ENCODE measurements at regions not wholly inside any gene's neighbourhood (a gene's known extent, or its start where the extent isn't known, plus 50 kb on each side); places are given as distances from the start of the nearest gene placed in this dataset.
"Not testable (repeated sequence)": the region's sequence is repeated elsewhere in the genome, so short reads cannot be mapped to it uniquely, and the experiment has no call there.

GRCh38 chr11:42417691-42418090 is 894.1 kb upstream of the API5 start:
- in situ Hi-C loops (cut with HindIII; ENCODE audit: low sequenced_read_pairs): no loop called here

DNA sequence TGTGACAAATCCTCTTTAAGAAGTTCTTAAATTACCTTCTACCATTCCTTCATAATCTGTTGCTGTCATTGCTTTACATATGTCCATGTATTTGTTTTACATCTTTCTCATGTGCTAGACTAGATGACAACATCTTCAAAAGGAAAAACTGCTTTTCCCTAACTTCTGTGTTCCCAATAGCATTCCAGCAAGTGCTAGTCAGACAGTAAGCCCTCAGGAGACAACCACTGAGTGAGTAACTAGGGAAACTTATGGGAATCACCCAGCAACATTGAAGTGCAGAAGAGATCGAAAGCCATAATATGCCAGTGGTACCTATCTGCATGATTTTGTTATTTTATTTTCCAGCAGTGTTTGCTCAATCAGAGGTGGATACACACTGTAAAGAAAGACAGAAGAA is 889.7 kb upstream of the API5 start:
- in situ Hi-C loops (cut with HindIII; ENCODE audit: low sequenced_read_pairs): no loop called here

DNA sequence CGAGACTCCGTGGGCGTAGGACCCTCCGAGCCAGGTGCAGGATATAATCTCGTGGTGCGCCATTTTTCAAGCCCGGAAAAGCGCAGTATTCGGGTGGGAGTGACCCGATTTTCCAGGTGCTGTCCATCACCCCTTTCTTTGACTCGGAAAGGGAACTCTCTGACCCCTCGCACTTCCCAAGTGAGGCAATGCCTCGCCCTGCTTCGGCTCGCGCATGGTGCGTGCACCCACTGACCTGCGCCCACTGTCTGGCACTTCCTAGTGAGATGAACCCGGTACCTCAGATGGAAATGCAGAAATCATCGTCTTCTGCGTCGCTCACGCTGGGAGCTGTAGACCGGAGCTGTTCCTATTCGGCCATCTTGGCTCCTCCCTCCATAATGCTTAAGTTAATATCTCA is 876.9 kb upstream of the API5 start:
- in situ Hi-C loops (cut with HindIII; ENCODE audit: low sequenced_read_pairs): not testable (repeated sequence)

DNA sequence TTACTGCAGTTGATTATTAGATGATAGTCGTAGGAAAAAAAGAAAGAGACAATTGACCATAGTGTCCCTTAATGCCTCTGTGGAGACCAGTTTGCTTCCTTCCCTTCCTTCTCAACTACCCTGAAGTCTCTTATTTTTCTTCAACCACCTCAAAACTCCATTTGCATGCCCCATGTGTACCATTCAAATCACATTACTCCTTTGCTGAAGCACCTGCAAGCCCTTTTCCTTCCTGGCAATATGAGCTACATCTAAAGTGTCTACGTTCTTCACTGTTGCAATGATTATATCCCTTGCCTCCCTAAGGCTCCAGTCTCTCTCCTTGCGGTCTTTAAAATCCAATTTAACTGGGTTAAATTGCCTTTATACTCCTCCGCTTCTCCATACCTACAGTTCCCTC is 867.4 kb upstream of the API5 start:
- in situ Hi-C loops (cut with HindIII; ENCODE audit: low sequenced_read_pairs): no loop called here

- in situ Hi-C loops (cut with HindIII; ENCODE audit: low sequenced_read_pairs): no loop called here
Measured at GRCh38 chr11:42462558-42463310, 849.1 kb upstream of the API5 start.

DNA sequence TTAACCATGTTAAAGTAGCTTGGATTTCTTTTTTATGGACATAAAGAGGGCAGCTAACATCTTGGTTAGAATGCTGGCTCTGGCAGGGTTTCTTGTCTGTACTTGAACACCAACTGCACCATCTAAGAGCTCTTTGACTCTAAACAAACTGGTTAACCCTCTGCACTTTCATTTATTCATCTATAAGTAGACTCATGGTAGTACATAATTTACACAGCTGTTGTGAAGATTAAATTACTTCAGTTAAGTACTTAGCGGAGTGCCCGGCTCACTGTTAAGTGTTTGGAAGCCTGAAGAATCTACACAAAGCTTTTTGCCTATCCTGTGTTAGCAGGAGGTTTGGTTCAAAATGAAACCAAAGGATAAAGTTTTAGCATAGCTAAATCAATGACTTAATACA is 846.2 kb upstream of the API5 start:
- in situ Hi-C loops (cut with HindIII; ENCODE audit: low sequenced_read_pairs): no loop called here

- in situ Hi-C loops (cut with HindIII; ENCODE audit: low sequenced_read_pairs): no loop called here
Measured at GRCh38 chr11:42473106-42473505, 838.7 kb upstream of the API5 start.

DNA sequence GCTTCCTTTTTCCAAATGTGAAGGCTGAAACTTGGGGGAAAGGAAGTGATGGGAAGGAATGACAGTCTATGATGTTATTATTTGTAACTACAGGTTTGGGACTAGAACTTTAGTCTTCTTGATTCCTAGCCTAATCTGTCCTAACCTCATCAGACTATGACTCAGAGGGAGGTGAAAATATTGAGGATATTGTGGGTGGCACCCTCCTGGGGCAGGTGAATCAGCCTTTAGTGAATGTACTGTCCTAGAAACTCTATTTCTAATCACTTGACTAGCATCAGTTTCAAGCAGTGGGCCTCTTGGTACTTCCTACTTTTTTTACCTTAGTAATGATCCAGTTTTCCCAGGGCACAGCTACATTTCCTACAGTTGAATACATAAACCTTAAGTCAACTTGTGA is 829.0 kb upstream of the API5 start:
- in situ Hi-C loops (cut with HindIII; ENCODE audit: low sequenced_read_pairs): no loop called here

- in situ Hi-C loops (cut with HindIII; ENCODE audit: low sequenced_read_pairs): no loop called here
Measured at GRCh38 chr11:42490506-42490905, 821.3 kb upstream of the API5 start.

GRCh38 chr11:42494459-42494858 is 817.3 kb upstream of the API5 start:
- in situ Hi-C loops (cut with HindIII; ENCODE audit: low sequenced_read_pairs): no loop called here

DNA sequence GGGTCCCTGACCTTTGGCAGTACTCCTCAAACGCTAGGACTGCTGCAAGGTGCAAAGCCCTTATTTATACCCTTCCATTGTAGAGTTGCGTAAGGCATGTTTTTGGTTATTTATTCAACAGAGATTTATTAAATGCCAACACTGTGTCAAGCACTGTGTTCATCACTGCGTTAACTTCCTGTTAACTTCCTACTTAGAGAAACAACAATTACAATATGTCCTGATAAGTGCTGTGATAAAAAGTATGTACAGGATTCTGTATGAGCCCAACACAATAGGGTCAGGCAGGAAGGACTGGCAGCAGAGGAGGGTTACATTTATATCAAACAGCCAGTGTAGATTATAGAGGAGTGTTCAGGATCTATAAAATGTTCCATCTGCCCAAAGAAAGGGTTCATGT is 812.8 kb upstream of the API5 start:
- in situ Hi-C loops (cut with HindIII; ENCODE audit: low sequenced_read_pairs): no loop called here

- in situ Hi-C loops (cut with HindIII; ENCODE audit: low sequenced_read_pairs): no loop called here
Measured at GRCh38 chr11:42502151-42502550, 809.6 kb upstream of the API5 start.

GRCh38 chr11:42521994-42522393 is 789.8 kb upstream of the API5 start:
- in situ Hi-C loops (cut with HindIII; ENCODE audit: low sequenced_read_pairs): no loop called here

DNA sequence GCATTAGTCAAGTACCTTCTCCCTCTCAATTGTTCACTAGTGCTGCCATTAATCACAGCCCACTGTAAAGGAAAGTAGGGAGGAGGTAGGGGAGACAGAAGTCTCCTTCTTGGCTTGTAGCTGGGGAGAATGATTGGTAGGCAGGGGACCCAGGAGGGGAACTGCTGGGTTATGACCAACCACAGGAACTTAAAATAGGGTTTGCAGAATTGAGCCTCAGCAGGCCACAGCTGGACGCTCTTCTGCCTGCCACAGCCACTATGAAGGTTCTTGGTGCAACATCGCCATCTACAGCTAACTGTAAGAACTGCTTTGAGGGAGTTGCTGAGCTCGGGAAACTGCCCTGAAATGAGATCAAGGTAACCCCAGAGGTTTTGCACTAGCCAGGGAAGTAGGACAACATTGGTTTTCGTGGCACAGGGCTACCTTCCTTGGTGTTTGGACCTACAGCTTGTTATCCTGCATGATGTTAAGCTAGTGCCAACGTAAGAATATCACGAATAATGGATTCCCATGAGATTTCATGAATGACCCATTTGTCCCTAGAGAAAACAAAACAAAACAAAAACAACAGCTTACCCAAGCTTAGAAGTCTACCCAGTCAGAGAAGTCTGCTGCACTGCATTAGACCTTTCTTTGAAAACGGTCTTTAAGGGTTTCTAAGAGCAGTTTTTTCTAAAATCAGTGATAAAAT is 787.1 kb upstream of the API5 start:
- in situ Hi-C loops (cut with HindIII; ENCODE audit: low sequenced_read_pairs): no loop called here

- in situ Hi-C loops (cut with HindIII; ENCODE audit: low sequenced_read_pairs): no loop called here
Measured at GRCh38 chr11:42526426-42526825, 785.4 kb upstream of the API5 start.

GRCh38 chr11:42528471-42528870 is 783.3 kb upstream of the API5 start:
- in situ Hi-C loops (cut with HindIII; ENCODE audit: low sequenced_read_pairs): no loop called here

GRCh38 chr11:42528911-42529310 is 782.9 kb upstream of the API5 start:
- in situ Hi-C loops (cut with HindIII; ENCODE audit: low sequenced_read_pairs): no loop called here

DNA sequence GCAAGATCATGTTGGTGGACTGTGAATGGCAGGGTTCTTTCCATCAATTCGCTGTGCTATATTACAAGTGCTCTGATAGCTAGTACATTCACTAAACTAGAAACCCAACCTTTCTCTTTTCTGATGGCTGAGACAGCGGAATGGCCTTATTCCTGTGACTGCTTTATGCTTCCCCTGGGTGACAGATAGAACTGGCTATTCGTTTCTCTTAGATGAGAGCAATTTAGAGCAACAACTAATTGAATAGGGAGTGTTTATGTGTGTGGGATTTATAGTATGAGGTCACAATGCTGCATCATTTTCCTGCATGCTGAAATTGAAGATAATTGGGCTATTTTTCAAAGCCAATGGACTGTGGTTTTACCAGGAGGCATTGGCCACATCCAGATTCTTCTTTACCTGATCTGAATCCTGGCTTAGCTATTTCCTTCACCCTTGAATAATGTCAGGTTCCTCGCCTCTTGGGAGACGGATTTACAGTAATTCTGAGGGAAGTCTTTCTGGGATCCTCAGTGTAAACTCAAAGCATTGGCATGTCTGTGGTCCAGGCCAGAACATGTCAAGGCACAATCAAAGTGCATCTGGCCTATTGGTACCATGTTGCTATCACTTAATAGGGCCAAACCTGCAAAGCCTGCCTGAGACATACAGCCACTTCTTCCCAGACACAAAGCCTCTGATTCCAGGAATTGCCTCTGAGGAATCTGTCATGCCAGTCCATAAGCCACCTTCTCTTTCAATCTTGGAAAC is 775.0 kb upstream of the API5 start:
- in situ Hi-C loops (cut with HindIII; ENCODE audit: low sequenced_read_pairs): no loop called here

GRCh38 chr11:42542336-42542735 is 769.5 kb upstream of the API5 start:
- in situ Hi-C loops (cut with HindIII; ENCODE audit: low sequenced_read_pairs): no loop called here

GRCh38 chr11:42543844-42544419 is 767.9 kb upstream of the API5 start:
- in situ Hi-C loops (cut with HindIII; ENCODE audit: low sequenced_read_pairs): no loop called here

DNA sequence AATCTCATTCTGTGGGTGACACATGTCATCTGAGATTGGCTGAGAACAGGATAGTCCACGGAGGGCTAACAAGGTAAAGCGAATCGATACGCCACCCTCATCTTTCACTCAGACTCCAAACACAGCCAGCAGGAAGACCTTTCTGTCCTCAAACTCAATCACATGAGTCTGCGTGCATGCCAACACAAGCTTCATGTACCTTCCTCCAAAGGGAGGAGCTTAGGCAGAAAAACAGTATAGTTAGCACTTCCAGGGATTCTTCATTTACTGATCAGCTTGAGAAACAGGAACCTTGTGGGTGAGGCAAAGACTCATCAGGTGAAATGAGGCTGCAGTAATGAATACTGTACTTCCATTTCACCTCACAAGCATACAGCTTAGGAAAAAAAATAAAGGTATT is 767.1 kb upstream of the API5 start:
- in situ Hi-C loops (cut with HindIII; ENCODE audit: low sequenced_read_pairs): no loop called here

DNA sequence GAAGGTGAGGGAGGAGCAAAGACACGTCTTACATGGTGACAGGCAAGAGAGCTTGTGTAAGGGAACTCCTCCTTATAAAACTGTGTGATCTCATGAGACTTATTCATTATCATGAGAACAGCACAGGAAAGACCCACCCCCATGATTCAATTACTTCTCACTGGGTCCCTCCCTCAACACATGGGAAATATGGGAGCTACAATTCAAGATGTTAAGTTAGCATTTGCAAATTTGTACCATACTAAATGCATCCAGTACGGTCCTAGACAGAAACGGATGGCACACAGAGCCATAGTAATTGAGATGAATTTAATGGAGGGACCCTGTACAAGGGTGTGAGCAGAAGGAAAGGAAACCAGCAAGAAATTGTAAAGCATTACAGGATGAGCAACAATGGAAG is 765.8 kb upstream of the API5 start:
- in situ Hi-C loops (cut with HindIII; ENCODE audit: low sequenced_read_pairs): no loop called here

Data from endothelial cell of hepatic sinusoid (primary cell).